H9 (cell line): ENCODE measurements at regions not wholly inside any gene's neighbourhood (a gene's known extent, or its start where the extent isn't known, plus 50 kb on each side); places are given as distances from the start of the nearest gene placed in this dataset.

Experiments
- DNase-seq: peaks from one replicate; pipeline ENCODE4 v3.0.0-alpha.2; 2017
- H2AFZ ChIP-seq: one replicate; pipeline ENCODE4 v1.6.1; 2013; ENCODE audit warnings: mild to moderate bottlenecking, low read length, control low read depth, moderate library complexity
- H2AK5ac ChIP-seq: 2 replicates; pipeline ENCODE4 v1.6.1; 2013; ENCODE audit warnings: low read length, control low read depth, mixed read lengths; ENCODE audit not compliant: insufficient read length
- H2BK120ac ChIP-seq: one replicate; pipeline ENCODE4 v1.6.1; 2013; ENCODE audit warnings: low read depth, mild to moderate bottlenecking, low read length, control low read depth, inconsistent platforms; ENCODE audit not compliant: poor library complexity, severe bottlenecking
- H2BK12ac ChIP-seq: 2 replicates; pipeline ENCODE4 v1.6.1; 2013; ENCODE audit warnings: low read length, control low read depth, mixed read lengths, low read depth; ENCODE audit not compliant: insufficient read length
- H2BK15ac ChIP-seq: 2 replicates; pipeline ENCODE4 v1.6.1; 2013; ENCODE audit warnings: low read depth, low read length, control low read depth
- H2BK20ac ChIP-seq: one replicate; pipeline ENCODE4 v1.6.1; 2013; ENCODE audit warnings: low read depth, mild to moderate bottlenecking, low read length, control low read depth, inconsistent platforms; ENCODE audit not compliant: poor library complexity, severe bottlenecking
- H2BK5ac ChIP-seq: 2 replicates; pipeline ENCODE4 v1.6.1; 2013; ENCODE audit warnings: low read length, control low read depth, mixed read lengths; ENCODE audit not compliant: insufficient read length
- H3K14ac ChIP-seq: 2 replicates; pipeline ENCODE4 v1.6.1; 2013; ENCODE audit warnings: low read length, control low read depth; ENCODE audit not compliant: insufficient read depth
- H3K18ac ChIP-seq: 2 replicates; pipeline ENCODE4 v1.6.1; 2013; ENCODE audit warnings: low read depth, mild to moderate bottlenecking, mixed read lengths, low read length, control low read depth; ENCODE audit not compliant: insufficient read length
- H3K23ac ChIP-seq: 2 replicates; pipeline ENCODE4 v1.6.1; 2013; ENCODE audit warnings: low read length, control low read depth, mixed read lengths, low read depth; ENCODE audit not compliant: insufficient read length
- H3K23me2 ChIP-seq: 2 replicates; pipeline ENCODE4 v1.6.1; 2013; ENCODE audit warnings: low read depth, mild to moderate bottlenecking, mixed read lengths, low read length, control low read depth; ENCODE audit not compliant: insufficient read length, poor library complexity, severe bottlenecking
- H3K27ac ChIP-seq: 2 replicates; pipeline ENCODE4 v1.5.1; 2013; ENCODE audit warnings: low read length, control low read depth, mixed read lengths, low read depth; ENCODE audit not compliant: insufficient read length
- H3K27me3 ChIP-seq: 2 replicates; pipeline ENCODE4 v1.6.1; 2013; ENCODE audit warnings: low read length, control low read depth, inconsistent platforms; ENCODE audit not compliant: insufficient read depth
- H3K4ac ChIP-seq: 2 replicates; pipeline ENCODE4 v1.6.1; 2013; ENCODE audit warnings: low read depth, mild to moderate bottlenecking, control low read depth, inconsistent platforms, low read length, moderate library complexity
- H3K4me1 ChIP-seq: 2 replicates; pipeline ENCODE4 v1.6.1; 2013; ENCODE audit warnings: low read length, control low read depth, inconsistent platforms; ENCODE audit not compliant: insufficient read depth
- H3K4me2 ChIP-seq: 2 replicates; pipeline ENCODE4 v1.6.1; 2013; ENCODE audit warnings: low read length, control low read depth, mixed read lengths; ENCODE audit not compliant: insufficient read length, insufficient read depth
- H3K56ac ChIP-seq: 2 replicates; pipeline ENCODE4 v1.6.1; 2013; ENCODE audit warnings: low read depth, mild to moderate bottlenecking, mixed read lengths, low read length, control low read depth; ENCODE audit not compliant: insufficient read length
- H3K79me1 ChIP-seq: 2 replicates; pipeline ENCODE4 v1.6.1; 2013; ENCODE audit warnings: low read depth, mild to moderate bottlenecking, moderate library complexity, low read length, control low read depth, inconsistent platforms; ENCODE audit not compliant: insufficient read depth, poor library complexity, severe bottlenecking
- H3K79me2 ChIP-seq: 2 replicates; pipeline ENCODE4 v1.6.1; 2013; ENCODE audit warnings: low read length, control low read depth, inconsistent platforms; ENCODE audit not compliant: insufficient read depth
- H3K9ac ChIP-seq: 2 replicates; pipeline ENCODE4 v1.6.1; 2013; ENCODE audit warnings: low read length, control low read depth, mixed read lengths; ENCODE audit not compliant: insufficient read length; ENCODE audit errors: extremely low read depth
- H3K9me3 ChIP-seq: one replicate; pipeline ENCODE4 v1.6.1; 2013; ENCODE audit warnings: low read depth, low read length, inconsistent platforms; ENCODE audit not compliant: control insufficient read depth
- H3T11ph ChIP-seq: one replicate; pipeline ENCODE4 v1.6.1; 2013; ENCODE audit warnings: mild to moderate bottlenecking, low read length, control low read depth, inconsistent platforms
- H4K20me1 ChIP-seq: one replicate; pipeline ENCODE4 v1.6.1; 2013; ENCODE audit not compliant: control insufficient read depth, insufficient read length, insufficient read depth
- H4K5ac ChIP-seq: 2 replicates; pipeline ENCODE4 v1.6.1; 2013; ENCODE audit warnings: low read depth, mild to moderate bottlenecking, mixed read lengths, low read length, control low read depth; ENCODE audit not compliant: insufficient read length
- H4K8ac ChIP-seq: replicated peaks from 2 replicates; pipeline ENCODE4 v1.6.1; 2013; ENCODE audit warnings: low read length, control low read depth, mixed read lengths, low read depth; ENCODE audit not compliant: insufficient read length
- H4K91ac ChIP-seq: 2 replicates; pipeline ENCODE4 v1.6.1; 2013; ENCODE audit warnings: low read depth, mild to moderate bottlenecking, moderate library complexity, mixed read lengths, low read length, control low read depth; ENCODE audit not compliant: insufficient read length
- H3K27ac Mint-ChIP-seq, 3 experiments: 2 replicates in 2 of 3; 3 replicates in 1 of 3; pipeline ENCODE4 v1.8.0; 2020 to 2021; ENCODE audit warnings: mixed read lengths in 3 of 3, mild to moderate bottlenecking in 1 of 3, moderate library complexity in 1 of 3
- H3K27me3 Mint-ChIP-seq: 2 replicates; pipeline ENCODE4 v1.8.0; 2021; ENCODE audit warnings: low read depth, mild to moderate bottlenecking, moderate library complexity, mixed read lengths
- H3K36me3 Mint-ChIP-seq, 3 experiments: 2 replicates in 2 of 3; 3 replicates in 1 of 3; pipeline ENCODE4 v1.8.0; 2020 to 2021; ENCODE audit warnings: low read depth in 3 of 3, mixed read lengths in 3 of 3; ENCODE audit not compliant: insufficient read depth in 1 of 3
- H3K4me1 Mint-ChIP-seq, 2 experiments: 2 replicates each; pipeline ENCODE4 v1.8.0; 2020; ENCODE audit warnings: mixed read lengths in 2 of 2
- H3K4me3 Mint-ChIP-seq, 2 experiments: 2 replicates in 1 of 2; 3 replicates in 1 of 2; pipeline ENCODE4 v1.8.0; 2020 to 2021; ENCODE audit warnings: mild to moderate bottlenecking in 2 of 2, mixed read lengths in 2 of 2, moderate library complexity in 1 of 2
- H3K9me3 Mint-ChIP-seq, 2 experiments: 2 replicates in 1 of 2; 3 replicates in 1 of 2; pipeline ENCODE4 v1.8.0; 2020; ENCODE audit warnings: mild to moderate bottlenecking in 2 of 2, mixed read lengths in 2 of 2, moderate library complexity in 1 of 2
- WGBS: extraction: QIAGEN DNeasy Blood & Tissue Kit; methylation state at CpG from one replicate; pipeline ENCODE4 v1.1.7; 2013; ENCODE audit warnings: missing lambda C conversion rate, low lambda C conversion rate, mixed read lengths; ENCODE audit not compliant: insufficient read length; ENCODE audit errors: extremely low coverage; 5-methylcytosine and 5-hydroxymethylcytosine counted together
- TF ChIP-seq, protein P1 (sequence below): fragments of 200-600 bp; sonication (generic); conservative IDR thresholded peaks from 3 replicates; pipeline ENCODE4 v1.8.0; 2021; ENCODE audit warnings: antibody characterized with exemption, mild to moderate bottlenecking

DNA sequence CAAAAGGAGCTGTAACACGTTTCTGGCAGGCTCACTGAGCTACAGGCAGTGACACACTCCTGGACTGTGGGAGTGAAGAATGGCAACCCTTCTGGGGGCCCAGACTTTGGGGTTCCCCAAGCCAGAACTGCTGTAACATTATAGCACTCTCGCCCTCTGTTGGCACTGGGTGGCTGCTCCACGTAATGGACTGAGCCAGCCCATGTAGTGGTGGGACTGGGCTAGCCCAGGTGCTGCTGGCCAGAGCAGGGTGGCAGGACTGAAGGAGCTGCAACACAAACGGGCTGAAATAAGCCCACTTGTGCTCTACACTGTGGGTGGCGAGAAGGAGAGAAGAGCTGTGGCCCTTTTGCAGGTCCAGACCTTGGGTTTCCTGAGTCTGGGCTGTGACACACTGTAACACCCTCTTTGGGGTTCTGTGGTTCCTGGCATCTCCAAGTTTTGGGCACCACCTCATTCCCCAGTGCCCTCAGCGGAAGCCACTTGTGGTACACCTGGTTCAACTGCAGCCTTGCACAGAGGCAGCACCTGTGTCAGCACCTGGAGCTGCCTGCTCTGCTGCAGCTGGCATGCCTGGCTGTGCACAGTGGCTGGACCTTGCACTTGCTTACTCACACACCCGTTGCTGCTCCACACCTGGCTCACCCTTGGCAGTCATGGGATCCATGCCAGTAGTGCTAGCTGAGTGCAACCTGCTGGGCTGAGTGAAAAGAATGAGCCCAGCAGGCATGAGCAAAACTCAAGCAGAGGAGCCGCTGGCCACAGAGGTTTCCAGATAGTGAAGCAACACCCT lies 95.0 kb upstream of the PRR16 start:
- Histone ChIP-seq H4K8ac (no peak overlapping the region), H3K56ac (no peak overlapping the region), H3T11ph (no peak overlapping the region), H3K9me3 (no peaks in the 10 kb centered on the region), H2BK20ac (no peak overlapping the region), H3K79me1 (no peaks in the 10 kb centered on the region), H3K4me2 (no peak overlapping the region), H3K23ac (no peak overlapping the region), H2BK15ac (no peak overlapping the region), H3K14ac (no peak overlapping the region), H4K91ac (no peak overlapping the region), H2BK12ac (no peak overlapping the region), H3K27ac (no peak overlapping the region), H4K20me1 (no peaks in the 10 kb centered on the region), H2BK120ac (no peak overlapping the region), H2BK5ac (no peak overlapping the region), H3K4me1 (no peaks in the 10 kb centered on the region), H3K18ac (no peak overlapping the region), H2AK5ac (no peak overlapping the region), H2AFZ (no peak overlapping the region), H3K9ac (no peak overlapping the region), H3K79me2 (no peaks in the 10 kb centered on the region), H3K23me2 (no peaks in the 10 kb centered on the region), H4K5ac (no peak overlapping the region), H3K4ac (no peak overlapping the region), H3K27me3 (no peaks in the 10 kb centered on the region)
- DNase-seq: peak; percentile 56
- H3K27me3 Mint-ChIP-seq: no peaks in the 10 kb centered on the region
- peaks cover 0 to 2% (median 0%) of the 10 kb centered on the region in 3 experiments; a peak in 2 of 7 replicates for H3K36me3 Mint-ChIP-seq
- no CpG with 5 or more reads among the region's 8 CpGs for WGBS
- no peak overlapping the region; a peak in 1 of 7 replicates for H3K27ac Mint-ChIP-seq
- H3K9me3 Mint-ChIP-seq: peaks cover 0 to 3% of the 10 kb centered on the region in 2 experiments; a peak in 2 of 5 replicates
- TF ChIP-seq, protein P1, sequence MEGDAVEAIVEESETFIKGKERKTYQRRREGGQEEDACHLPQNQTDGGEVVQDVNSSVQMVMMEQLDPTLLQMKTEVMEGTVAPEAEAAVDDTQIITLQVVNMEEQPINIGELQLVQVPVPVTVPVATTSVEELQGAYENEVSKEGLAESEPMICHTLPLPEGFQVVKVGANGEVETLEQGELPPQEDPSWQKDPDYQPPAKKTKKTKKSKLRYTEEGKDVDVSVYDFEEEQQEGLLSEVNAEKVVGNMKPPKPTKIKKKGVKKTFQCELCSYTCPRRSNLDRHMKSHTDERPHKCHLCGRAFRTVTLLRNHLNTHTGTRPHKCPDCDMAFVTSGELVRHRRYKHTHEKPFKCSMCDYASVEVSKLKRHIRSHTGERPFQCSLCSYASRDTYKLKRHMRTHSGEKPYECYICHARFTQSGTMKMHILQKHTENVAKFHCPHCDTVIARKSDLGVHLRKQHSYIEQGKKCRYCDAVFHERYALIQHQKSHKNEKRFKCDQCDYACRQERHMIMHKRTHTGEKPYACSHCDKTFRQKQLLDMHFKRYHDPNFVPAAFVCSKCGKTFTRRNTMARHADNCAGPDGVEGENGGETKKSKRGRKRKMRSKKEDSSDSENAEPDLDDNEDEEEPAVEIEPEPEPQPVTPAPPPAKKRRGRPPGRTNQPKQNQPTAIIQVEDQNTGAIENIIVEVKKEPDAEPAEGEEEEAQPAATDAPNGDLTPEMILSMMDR: no peak
- H3K4me1 Mint-ChIP-seq: no peaks in the 10 kb centered on the region
- H3K4me3 Mint-ChIP-seq: no peak overlapping the region
